GM18867 (cell line): ENCODE measurements at regions not wholly inside any gene's neighbourhood (a gene's known extent, or its start where the extent isn't known, plus 50 kb on each side); places are given as distances from the start of the nearest gene placed in this dataset.

ENCODE experiments used
- ATAC-seq: cut with Tn5 transposase; IDR thresholded peaks from one replicate; pipeline ENCODE4 v1.9.1; 2021; ENCODE audit warnings: mild to moderate bottlenecking, moderate library complexity; ENCODE audit not compliant: unreplicated experiment

DNA sequence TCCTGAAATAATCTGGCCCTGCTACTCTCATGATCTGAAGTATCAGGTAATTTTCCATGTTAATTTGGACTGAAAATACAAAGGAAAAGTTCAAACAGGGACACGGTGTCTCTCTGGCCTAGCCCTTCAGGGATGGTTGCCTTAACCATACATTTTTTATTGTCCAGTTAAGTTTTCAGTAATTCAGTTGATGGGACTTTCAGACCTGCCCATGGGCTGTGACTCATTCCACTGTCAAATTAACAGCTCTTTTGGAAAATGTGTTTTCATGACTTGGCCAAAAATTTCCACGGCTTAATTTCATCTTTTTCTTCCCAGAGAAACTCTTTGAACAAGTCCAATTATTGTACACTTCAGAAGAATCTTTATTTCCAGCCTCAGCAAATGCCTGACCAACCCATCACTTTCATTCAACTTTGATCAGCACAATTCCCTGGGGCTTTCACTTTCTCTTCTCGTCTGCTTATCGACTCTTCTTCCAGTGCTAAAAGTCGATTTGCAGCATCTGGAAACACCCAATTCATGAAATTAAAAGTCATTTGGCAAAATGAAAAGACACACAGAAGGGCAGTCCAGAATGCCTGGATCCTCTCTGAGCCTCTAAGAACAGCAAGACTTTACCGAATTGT, 293.9 kb downstream of the RAB28 start:
- ATAC-seq = no peak

- ATAC-seq = no peak
These were observed 299.9 kb downstream of the RAB28 start for GRCh38 chr4:13184199-13184598.

GRCh38 chr4:13182133-13182532, 302.0 kb downstream of the RAB28 start:
- ATAC-seq = no peak

DNA sequence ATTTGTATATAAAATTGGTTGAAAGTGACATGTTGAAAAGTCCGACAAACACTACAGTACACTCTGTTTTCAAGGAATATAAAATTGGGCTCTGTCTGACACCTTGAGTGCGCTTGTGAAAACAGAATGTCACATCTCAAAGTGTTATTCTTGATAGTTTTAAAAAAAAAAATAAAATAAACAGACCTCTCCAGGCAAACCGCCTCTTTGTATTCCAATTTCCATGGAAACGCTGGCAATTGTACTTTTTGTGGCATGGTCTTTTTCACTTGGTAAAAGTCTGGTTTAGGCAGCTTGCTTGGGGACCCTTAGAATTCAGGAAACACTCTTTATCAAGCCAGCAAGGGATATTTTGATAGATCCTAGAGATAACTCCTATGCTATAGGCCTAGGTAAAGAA, 302.5 kb downstream of the RAB28 start:
- ATAC-seq = no peak

DNA sequence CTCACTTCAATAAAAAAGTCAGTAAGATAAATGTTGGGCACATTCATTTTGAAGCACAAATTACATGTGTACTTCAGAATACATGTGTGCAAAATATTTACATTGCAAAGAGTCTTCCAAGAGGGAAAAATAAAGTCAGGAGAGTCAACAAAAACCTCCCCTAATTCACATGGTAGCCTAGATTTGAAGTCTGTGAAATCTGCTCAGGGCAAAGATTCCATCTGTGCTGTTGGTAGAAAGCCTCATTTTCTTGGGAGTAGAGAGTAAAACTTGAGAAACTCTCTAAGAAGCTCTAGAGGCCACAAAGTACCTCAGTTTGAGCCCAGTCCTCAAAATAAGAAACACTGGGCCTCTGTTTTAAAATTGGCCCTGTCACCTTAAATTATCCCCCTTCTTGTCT, 303.4 kb downstream of the RAB28 start:
- ATAC-seq = no peak

DNA sequence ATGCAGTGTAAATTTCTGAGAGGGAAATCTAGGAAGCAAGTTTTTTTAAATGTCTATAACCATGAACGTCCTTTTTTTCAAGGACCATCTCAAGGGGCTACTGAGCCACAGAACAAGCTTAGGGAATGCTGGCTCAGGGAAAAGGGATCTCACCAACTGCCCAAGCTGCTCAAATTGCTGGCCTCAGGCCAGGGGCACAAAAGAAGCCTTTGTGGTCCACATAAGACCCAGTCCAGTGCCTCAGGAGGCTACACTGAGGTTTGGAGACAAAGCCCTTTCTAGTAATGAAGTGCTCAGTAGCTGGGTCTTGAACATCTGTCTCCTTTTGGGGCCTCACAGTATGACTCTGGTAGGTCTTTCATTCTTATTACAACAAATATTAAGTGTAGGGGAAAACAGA, 305.5 kb downstream of the RAB28 start:
- no peak for ATAC-seq

DNA sequence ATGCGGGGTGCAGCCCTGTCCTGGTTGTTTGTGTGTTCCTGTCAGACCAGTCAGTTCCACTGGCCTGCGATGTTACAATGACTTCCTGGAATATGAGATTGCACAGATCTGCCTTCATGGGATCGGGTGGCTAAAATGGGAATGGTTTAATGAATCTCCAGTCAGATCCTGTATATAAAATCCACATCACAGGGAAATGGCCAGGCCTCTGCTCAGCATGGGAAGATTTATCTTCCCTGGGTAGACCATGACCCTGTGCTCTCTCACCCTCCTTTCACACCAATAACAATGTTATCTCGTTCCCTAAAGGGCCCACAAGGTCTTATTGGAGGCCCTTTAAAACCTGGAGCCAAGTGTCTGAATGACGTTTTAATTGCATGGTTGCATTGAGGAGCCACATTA, 307.4 kb downstream of the RAB28 start:
- ATAC-seq = no peak

- ATAC-seq = no peak
These were observed 309.2 kb downstream of the RAB28 start for GRCh38 chr4:13174926-13175325.

DNA sequence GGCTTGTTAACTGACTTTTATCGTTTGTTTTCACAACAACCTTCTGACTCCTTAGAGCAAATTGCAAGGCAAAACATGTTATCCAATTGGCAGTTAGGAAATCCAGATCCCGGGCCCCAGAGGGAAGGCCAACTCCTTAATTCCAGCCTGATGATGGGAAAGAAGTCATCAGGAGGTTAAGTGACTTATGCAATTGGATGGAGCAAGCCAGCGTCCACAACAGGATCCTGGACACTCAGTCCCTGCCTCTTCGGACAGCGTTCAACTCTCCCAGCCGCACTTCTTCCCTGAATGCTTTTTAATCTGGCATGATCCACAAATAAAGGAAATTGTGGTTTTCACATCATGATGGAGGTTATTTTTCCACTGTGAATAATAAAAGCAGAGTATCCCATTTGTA, 310.1 kb downstream of the RAB28 start:
- ATAC-seq = no peak

GRCh38 chr4:13171292-13172057, 312.7 kb downstream of the RAB28 start:
- no peak for ATAC-seq

DNA sequence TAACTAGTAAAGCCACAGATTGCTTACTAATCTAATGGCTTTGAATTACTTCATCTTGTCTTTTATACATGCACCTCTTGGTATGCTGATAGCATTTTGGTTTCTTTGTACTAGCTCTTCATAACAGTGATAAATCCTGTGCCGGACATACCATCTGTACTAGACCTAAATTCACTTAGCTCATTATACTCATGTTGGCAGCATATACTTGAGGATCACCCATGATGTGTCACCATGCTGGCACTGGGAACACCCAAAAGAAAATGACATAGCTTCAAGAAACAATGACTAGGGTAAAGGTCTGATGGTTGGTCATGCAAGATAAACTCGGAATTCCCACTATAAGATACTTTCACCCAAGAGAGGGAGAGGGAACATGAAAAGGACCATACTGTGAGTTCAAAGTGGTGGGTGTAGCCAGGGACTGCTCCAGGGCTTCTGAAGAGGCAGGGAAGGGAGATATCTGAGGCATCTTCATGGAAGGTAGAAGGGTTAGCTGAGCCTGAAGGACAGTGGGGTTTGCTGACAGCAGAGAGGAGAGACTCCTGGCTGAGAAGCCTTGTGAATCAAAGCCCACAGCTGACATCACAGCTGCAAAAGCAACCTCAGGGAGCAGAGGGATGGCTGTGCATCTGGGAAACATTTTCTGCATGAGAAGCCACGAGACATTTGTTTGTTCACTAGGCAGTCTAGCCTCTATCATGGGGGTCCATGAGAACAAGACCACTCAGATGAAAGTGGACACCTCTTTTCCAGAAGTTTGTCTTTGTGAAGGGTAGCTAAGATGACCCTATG, 314.2 kb downstream of the RAB28 start:
- no peak for ATAC-seq

DNA sequence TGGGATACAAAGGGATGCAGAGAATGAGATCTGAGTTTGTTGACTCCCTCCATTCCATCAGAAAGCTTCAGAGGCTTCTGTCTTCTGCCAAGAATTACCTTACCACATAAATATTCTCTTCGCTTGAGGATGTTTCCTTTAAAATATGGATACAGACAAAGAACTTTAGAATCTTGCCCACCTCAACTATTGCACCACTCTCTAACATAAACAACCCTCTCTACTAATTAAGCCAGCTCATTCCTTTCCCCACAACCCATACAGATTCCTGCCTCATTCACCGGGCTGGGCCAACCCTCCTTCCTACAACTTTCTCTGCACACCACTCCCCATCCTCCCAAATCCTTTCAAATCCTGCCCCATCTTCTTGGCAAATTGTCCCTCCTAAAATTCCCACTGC, 315.8 kb downstream of the RAB28 start:
- no peak for ATAC-seq

DNA sequence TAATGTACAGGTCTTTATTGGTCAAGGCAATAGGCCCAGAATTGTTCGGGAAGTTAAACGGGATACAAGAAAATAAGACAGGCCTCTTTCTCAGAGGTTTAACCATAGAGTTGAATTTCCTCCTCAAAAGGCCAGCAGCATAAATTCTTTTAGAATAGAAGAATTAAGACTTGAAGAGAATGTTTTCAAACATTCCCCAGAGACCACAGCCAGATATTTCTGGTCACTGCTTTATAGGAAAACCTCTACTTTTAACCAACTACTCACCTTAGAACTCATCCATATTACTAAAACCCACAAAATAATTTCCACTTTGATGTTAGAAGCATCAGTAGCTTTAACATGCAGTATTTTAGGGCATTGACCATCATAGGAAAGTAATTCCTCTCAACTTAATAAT, 317.9 kb downstream of the RAB28 start:
- no peak for ATAC-seq

DNA sequence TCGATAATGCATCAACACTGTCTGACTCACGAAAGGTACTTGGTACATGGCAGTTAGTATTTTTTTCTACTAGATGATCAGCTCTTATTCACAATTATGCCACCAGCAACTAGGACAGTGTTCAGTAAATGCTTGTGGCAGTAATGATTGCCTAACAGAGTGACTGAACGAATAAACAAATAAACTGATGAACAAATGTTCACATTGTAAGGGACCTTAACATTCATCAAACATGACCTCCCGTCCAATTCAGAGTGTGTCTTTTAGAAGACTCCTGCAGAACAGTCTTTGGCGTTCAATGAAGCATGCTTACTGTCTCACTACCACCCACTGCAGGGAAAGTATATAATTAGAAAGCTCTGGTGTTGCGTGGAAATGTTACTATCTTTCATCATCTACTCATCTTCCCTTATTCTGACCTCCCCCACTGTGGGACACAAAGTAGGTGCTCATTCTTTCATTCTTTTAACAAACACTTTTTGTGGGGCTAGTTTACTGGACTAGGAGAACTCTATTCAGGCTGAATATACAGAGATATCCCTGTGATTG, 319.3 kb downstream of the RAB28 start:
- no peak for ATAC-seq

DNA sequence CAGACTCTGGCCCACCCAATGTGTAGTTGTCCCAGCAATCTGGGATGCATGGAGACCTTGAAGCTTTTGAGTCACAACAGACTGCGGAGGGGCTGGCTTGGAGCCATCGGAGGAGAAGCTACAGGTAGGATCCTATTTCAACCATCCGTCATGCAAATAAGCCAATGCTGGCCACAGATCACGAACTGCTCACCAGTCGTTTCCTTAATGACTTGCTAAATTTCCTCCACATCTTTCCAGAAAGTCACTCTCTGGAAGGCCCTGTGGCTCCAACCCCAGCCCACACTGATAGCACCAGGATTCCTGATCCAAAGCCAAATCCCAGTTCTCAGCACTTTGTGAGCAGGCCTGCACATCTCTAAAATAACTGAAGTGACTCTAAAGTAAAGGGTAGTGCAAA, 321.3 kb downstream of the RAB28 start:
- ATAC-seq = no peak

- no peak for ATAC-seq
These were observed 323.2 kb downstream of the RAB28 start for GRCh38 chr4:13160920-13161319.

DNA sequence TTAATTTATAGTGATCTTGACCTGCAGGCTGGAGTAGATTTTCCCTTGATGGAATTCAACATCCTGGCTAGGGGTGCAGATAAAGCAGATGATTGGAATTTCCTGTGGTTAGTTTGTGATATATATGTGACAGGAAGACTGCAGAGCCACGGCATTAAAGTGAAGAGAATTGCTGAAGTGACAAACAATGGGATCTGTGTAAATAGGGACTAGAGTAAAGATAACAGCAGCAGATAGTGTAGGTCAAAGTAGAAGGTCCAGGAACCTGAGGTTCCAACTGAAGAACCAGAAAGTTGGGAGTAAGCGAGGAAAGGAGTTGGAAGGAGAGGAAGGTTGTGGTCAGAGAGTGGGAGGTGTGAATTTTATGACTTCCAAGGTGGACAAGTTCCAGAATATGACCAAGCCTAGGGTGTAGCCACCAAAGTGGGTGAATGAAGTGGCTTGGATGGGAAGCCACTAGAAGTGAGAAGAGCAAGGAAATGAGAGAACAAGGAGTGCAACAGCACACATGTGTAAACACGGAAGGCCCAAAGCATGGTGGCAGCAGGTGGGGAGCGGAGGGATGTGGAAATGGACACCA, 325.0 kb downstream of the RAB28 start:
- ATAC-seq = no peak

DNA sequence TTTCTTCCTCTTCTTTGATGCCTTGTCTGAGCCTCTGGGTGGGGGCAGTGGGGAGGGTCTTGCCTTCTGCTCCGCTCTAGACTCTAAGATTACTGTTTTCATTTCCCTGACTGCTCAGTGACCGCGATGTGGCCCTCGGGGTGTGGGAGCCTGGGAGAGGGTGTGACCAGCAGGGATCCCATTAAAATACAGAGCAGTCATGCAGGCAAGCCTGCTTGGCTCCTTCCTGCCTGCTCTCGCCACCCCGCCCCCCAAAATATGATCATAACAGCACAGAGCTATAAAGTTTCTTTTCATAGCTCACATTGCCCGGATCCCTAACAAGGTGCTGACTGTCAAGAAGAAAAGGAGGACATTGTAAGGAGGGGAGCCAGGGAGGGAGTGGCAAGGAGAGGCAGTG, 332.9 kb downstream of the RAB28 start:
- ATAC-seq = no peak

GRCh38 chr4:13143222-13144070, 340.7 kb downstream of the RAB28 start:
- no peak for ATAC-seq

DNA sequence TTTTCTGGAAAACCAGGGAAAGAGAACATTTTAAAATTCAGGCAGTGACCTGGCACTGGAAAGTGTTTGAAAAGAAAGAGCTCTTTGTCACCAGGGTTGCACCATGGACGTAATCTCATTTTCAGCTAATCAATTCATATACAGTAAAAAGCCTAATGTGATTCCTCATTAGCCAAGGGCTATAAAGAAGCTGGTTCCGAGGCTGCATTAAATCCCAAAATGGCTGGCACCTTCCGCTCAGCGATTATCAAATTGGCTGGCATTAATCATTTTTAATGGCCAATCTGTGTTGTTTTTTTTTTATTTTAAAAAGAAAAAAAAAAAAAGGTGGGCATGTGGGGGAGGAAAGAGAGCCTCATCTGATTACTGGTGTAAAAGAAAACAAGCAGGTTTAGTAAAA, 341.4 kb downstream of the RAB28 start:
- ATAC-seq = no peak
